Left lung (tissue), 4 donors: ENCODE measurements at regions not wholly inside any gene's neighbourhood (a gene's known extent, or its start where the extent isn't known, plus 50 kb on each side); places are given as distances from the start of the nearest gene placed in this dataset.

Experiments
- ATAC-seq: fragments of 200-7000 bp; cut with Tn5 transposase; one replicate; pipeline ENCODE4 v1.9.1; 2020; ENCODE audit warnings: moderate library complexity
- DNase-seq, 4 donors: peaks; one replicate each; pipeline ENCODE4 v3.0.0-alpha.2; 2013 to 2020
- H3K27ac ChIP-seq, 2 donors: fragments of 200-600 bp; sonication (generic) in 1 of 2; one replicate each; pipeline versions ENCODE4 v1.5.0 to v1.8.0; 2020 to 2021
- H3K27me3 ChIP-seq, 2 donors: fragments of 200-600 bp; sonication (generic) in 1 of 2; one replicate each; pipeline versions ENCODE4 v1.5.0 to v1.8.0; 2020 to 2021
- H3K36me3 ChIP-seq, 2 donors: fragments of 200-600 bp; sonication (generic) in 1 of 2; one replicate each; pipeline versions ENCODE4 v1.5.0 to v1.8.0; 2020 to 2021
- H3K4me1 ChIP-seq, 2 donors: fragments of 200-600 bp; one replicate each; pipeline ENCODE4 v1.8.0; 2021
- H3K4me3 ChIP-seq, 2 donors: fragments of 200-600 bp; sonication (generic) in 1 of 2; one replicate each; pipeline versions ENCODE4 v1.5.0 to v1.8.0; 2020 to 2021; ENCODE audit warnings: mild to moderate bottlenecking in 1 of 2
- H3K9me3 ChIP-seq, 2 donors: fragments of 200-600 bp; sonication (generic) in 1 of 2; one replicate each; pipeline versions ENCODE4 v1.5.0 to v1.8.0; 2020 to 2021
- CTCF ChIP-seq, 2 donors: fragments of 200-600 bp; sonication (generic) in 1 of 2; IDR thresholded peaks; one replicate each; pipeline versions ENCODE4 v1.5.0 to v1.8.0; 2021; ENCODE audit warnings: antibody characterized with exemption in 2 of 2
- intact Hi-C, 2 donors: fragments of 100-400 bp; cut with DNase I; formaldehyde crosslinking; loops; one replicate each; pipeline versions ENCODE4 v1.11.2 to v1.14.2; 2022
- donor health status: DM: no; HTN: yes; CAD: no.
- donor health status: DM: no; HTN: no; CAD: no.

- DNase-seq (no peak), ATAC-seq (no peak)
- Histone ChIP-seq H3K4me1 (no peaks in the 10 kb centered on the region), H3K27me3 (no peaks in the 10 kb centered on the region), H3K27ac (no peak overlapping the region), H3K36me3 (no peaks in the 10 kb centered on the region), H3K4me3 (no peak overlapping the region), H3K9me3 (no peaks in the 10 kb centered on the region)
- intact Hi-C loops, result no loop called here
- TF ChIP-seq CTCF (IDR thresholded peaks at IDR 0.05), result no peak
Observed at GRCh38 chr18:30929718-30930117, 112.8 kb downstream of the DSC3 start.

- no peak overlapping the region for H3K27ac ChIP-seq
- no peaks in the 10 kb centered on the region for H3K4me1 ChIP-seq
- no peak for ATAC-seq
- intact Hi-C loops, result no loop called here
- H3K27me3 ChIP-seq, result no peaks in the 10 kb centered on the region
- H3K36me3 ChIP-seq, result no peaks in the 10 kb centered on the region
- no peak overlapping the region for H3K4me3 ChIP-seq
- no peak for DNase-seq
- TF ChIP-seq CTCF (IDR thresholded peaks at IDR 0.05), result no peak
- peaks cover 0 to under 1% of the 10 kb centered on the region in 2 donors for H3K9me3 ChIP-seq
Observed at GRCh38 chr18:30929065-30929464, 113.5 kb downstream of the DSC3 start.

- intact Hi-C loops, result no loop called here
- no peak overlapping the region for H3K4me3 ChIP-seq
- ATAC-seq (no peak), DNase-seq (no peak)
- peaks cover 0 to 2% of the 10 kb centered on the region in 2 donors for H3K9me3 ChIP-seq
- no peak for TF ChIP-seq CTCF (IDR thresholded peaks at IDR 0.05)
- H3K27me3 ChIP-seq, result no peaks in the 10 kb centered on the region
- no peak overlapping the region for H3K27ac ChIP-seq
- no peaks in the 10 kb centered on the region for H3K4me1 ChIP-seq
- no peaks in the 10 kb centered on the region for H3K36me3 ChIP-seq
Observed at GRCh38 chr18:30927517-30928075, 114.9 kb downstream of the DSC3 start.

GRCh38 chr18:30927042-30927441 is 115.5 kb downstream of the DSC3 start:
- Histone ChIP-seq H3K4me1 (no peaks in the 10 kb centered on the region), H3K4me3 (no peak overlapping the region), H3K27ac (no peak overlapping the region), H3K36me3 (no peaks in the 10 kb centered on the region), H3K27me3 (no peaks in the 10 kb centered on the region), H3K9me3 (peaks cover 0 to 2% of the 10 kb centered on the region in 2 donors)
- DNase-seq (no peak), ATAC-seq (no peak)
- intact Hi-C loops, result no loop called here
- no peak for TF ChIP-seq CTCF (IDR thresholded peaks at IDR 0.05)

GRCh38 chr18:30925795-30926194 is 116.7 kb downstream of the DSC3 start:
- intact Hi-C loops, result no loop called here
- DNase-seq (no peak), ATAC-seq (no peak)
- Histone ChIP-seq H3K27me3 (no peaks in the 10 kb centered on the region), H3K4me1 (no peaks in the 10 kb centered on the region), H3K36me3 (no peaks in the 10 kb centered on the region), H3K4me3 (no peak overlapping the region), H3K9me3 (peaks cover 0 to 2% of the 10 kb centered on the region in 2 donors), H3K27ac (no peak overlapping the region)
- no peak for TF ChIP-seq CTCF (IDR thresholded peaks at IDR 0.05)
